ENCODE measurements at regions not wholly inside any gene's neighbourhood (a gene's known extent, or its start where the extent isn't known, plus 50 kb on each side); places are given as distances from the start of the nearest gene placed in this dataset.

DNA sequence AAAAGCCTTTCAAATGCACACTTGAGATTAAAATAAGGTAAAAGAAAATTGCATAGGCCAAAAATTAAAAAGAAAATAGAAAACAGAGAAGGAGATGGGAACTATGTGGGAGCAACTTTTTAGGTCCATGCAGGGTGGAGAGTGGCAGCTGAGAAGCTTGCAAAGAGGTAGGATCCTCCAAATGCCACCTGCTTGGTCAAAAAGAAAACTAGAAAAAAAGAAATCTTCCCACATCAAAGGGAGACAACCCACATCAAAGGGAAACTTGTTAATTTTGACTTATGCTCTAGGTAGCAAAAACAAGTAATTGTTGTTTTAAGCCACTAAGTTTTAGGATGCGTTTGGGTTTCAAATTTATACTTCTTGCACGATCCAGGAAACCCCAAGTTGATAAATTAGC is 342.9 kb downstream of the IL20RB start:
- no peak for DNase-seq (ENCODE audit: low spot score)
- BruUV-seq (replicated peaks): no TSS peak
- no peaks in the 10 kb centered on the region for H3K36me3 ChIP-seq (ENCODE audit: insufficient read depth, low read length)
- TF ChIP-seq EZH2phosphoT487 (IDR thresholded peaks at IDR 0.05; ENCODE audit: borderline replicate concordance, low read depth, low read length): no peak
- TF ChIP-seq, protein P1, sequence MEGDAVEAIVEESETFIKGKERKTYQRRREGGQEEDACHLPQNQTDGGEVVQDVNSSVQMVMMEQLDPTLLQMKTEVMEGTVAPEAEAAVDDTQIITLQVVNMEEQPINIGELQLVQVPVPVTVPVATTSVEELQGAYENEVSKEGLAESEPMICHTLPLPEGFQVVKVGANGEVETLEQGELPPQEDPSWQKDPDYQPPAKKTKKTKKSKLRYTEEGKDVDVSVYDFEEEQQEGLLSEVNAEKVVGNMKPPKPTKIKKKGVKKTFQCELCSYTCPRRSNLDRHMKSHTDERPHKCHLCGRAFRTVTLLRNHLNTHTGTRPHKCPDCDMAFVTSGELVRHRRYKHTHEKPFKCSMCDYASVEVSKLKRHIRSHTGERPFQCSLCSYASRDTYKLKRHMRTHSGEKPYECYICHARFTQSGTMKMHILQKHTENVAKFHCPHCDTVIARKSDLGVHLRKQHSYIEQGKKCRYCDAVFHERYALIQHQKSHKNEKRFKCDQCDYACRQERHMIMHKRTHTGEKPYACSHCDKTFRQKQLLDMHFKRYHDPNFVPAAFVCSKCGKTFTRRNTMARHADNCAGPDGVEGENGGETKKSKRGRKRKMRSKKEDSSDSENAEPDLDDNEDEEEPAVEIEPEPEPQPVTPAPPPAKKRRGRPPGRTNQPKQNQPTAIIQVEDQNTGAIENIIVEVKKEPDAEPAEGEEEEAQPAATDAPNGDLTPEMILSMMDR (conservative IDR thresholded peaks at IDR 0.05; ENCODE audit: low read length): no peak
- no peak overlapping the region for H2AFZ ChIP-seq (ENCODE audit: low read length)
- H3K9me3 ChIP-seq (ENCODE audit: low read length): no peaks in the 10 kb centered on the region
- POLR2A ChIA-PET: no interaction called here
- CTCF ChIA-PET (ENCODE audit: unreplicated experiment): no interaction called here
- H3K4me1 ChIP-seq (ENCODE audit: insufficient read depth, low read length, poor library complexity, severe bottlenecking): peaks cover 3% of the 10 kb centered on the region
- no peaks in the 10 kb centered on the region for H3K79me2 ChIP-seq (ENCODE audit: insufficient read depth, low read depth, low read length)
- intact Hi-C loops (cut with micrococcal nuclease; ENCODE audit: unreplicated experiment): no loop called here
- no peak overlapping the region for H3K4me2 ChIP-seq (ENCODE audit: low read length)
- H3K9me2 ChIP-seq (ENCODE audit: insufficient read depth, low read length): no peaks in the 10 kb centered on the region
- no peak overlapping the region for H3K4me3 ChIP-seq (ENCODE audit: low read depth, low read length, poor library complexity, severe bottlenecking)
- H3K27ac ChIP-seq (ENCODE audit: low read depth, low read length, poor library complexity, severe bottlenecking): no peak overlapping the region
- H4K20me1 ChIP-seq (ENCODE audit: insufficient read depth, low read length): no peaks in the 10 kb centered on the region

DNA sequence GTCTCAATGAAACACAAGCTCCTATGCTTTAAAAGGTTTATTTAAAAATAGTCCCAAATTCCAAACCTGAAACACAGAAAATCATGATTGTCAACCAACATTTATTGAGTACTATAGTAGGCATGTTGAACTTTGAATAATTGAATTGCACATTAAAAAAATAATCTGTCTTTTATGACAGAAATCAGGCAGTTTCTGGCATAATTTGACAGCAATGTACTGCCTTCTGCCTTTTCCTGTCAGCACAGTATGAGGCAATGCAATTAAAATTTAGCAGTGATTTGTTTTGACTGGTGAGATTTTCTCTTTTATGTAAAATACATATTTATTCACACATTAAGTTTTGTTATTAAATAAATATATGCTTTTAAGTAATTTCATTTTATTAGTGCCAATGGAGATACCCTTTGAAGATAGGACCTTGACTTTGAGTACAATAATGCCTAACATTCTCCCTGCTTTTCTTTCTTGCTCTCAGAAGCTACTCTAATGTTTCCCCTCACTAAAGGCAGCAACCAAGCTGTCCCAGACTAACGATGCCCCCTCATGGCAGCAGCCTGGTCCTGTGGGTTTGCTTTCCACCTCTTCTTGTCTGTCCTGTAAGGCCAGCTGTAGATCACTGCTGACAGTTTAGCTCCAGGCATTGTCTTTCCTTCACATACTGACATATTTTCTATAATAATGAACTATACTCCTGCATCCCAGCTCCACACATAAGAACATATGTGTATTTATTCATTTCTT is 346.7 kb downstream of the IL20RB start:
- intact Hi-C loops (cut with micrococcal nuclease; ENCODE audit: unreplicated experiment): no loop called here
- POLR2A ChIA-PET: interaction anchor here (0.9 kb wide), 1 partner anchor 11 kb away, joined by 3 read pairs; no protein-coding TSS in a partner anchor
- no TSS peak for BruUV-seq (replicated peaks)

DNA sequence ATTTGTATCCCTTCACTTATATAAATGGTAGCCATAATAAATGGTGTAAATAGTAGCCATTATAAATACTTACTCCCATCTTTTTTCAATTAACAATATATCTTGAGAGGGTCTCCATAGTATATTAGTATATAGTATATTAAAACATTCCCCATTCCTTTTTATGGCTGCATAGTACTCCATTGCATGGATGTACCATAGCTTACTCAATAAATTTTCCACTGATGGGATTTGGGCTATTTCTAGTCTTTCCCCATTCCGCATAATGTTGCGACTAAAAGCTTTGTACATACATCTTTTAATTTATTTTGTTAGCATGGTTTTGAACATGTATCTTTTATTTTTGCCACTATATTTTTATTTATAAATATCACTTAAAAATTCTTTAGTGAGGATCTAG is 366.3 kb downstream of the IL20RB start:
- DNase-seq (ENCODE audit: low spot score): no peak
- H3K4me1 ChIP-seq (ENCODE audit: insufficient read depth, low read length, poor library complexity, severe bottlenecking): no peaks in the 10 kb centered on the region
- no peaks in the 10 kb centered on the region for H3K36me3 ChIP-seq (ENCODE audit: insufficient read depth, low read length)
- TF ChIP-seq, protein P1 (conservative IDR thresholded peaks at IDR 0.05; ENCODE audit: low read length): no peak
- no peak for TF ChIP-seq EZH2phosphoT487 (IDR thresholded peaks at IDR 0.05; ENCODE audit: borderline replicate concordance, low read depth, low read length)
- ChIA-PET POLR2A (no interaction called here), CTCF (ENCODE audit: unreplicated experiment) (no interaction called here)
- H3K4me2 ChIP-seq (ENCODE audit: low read length): no peak overlapping the region
- BruUV-seq (replicated peaks): no TSS peak
- H4K20me1 ChIP-seq (ENCODE audit: insufficient read depth, low read length): no peaks in the 10 kb centered on the region
- H3K9me2 ChIP-seq (ENCODE audit: insufficient read depth, low read length): no peaks in the 10 kb centered on the region
- H3K4me3 ChIP-seq (ENCODE audit: low read depth, low read length, poor library complexity, severe bottlenecking): no peak overlapping the region
- H2AFZ ChIP-seq (ENCODE audit: low read length): no peak overlapping the region
- no peaks in the 10 kb centered on the region for H3K79me2 ChIP-seq (ENCODE audit: insufficient read depth, low read depth, low read length)
- intact Hi-C loops (cut with micrococcal nuclease; ENCODE audit: unreplicated experiment): no loop called here
- no peak overlapping the region for H3K27ac ChIP-seq (ENCODE audit: low read depth, low read length, poor library complexity, severe bottlenecking)
- no peaks in the 10 kb centered on the region for H3K9me3 ChIP-seq (ENCODE audit: low read length)

More for the DNA sequence above, 346.7 kb downstream of the IL20RB start:
- no peak overlapping the region for H3K27ac ChIP-seq (ENCODE audit: low read depth, low read length, poor library complexity, severe bottlenecking)
- H3K9me2 ChIP-seq (ENCODE audit: insufficient read depth, low read length): no peaks in the 10 kb centered on the region
- TF ChIP-seq EZH2phosphoT487 (IDR thresholded peaks at IDR 0.05; ENCODE audit: borderline replicate concordance, low read depth, low read length): no peak
- TF ChIP-seq, protein P1 (conservative IDR thresholded peaks at IDR 0.05; ENCODE audit: low read length): no peak
- H3K4me3 ChIP-seq (ENCODE audit: low read depth, low read length, poor library complexity, severe bottlenecking): no peak overlapping the region
- DNase-seq (ENCODE audit: low spot score): no peak
- H3K9me3 ChIP-seq (ENCODE audit: low read length): no peaks in the 10 kb centered on the region
- H3K4me1 ChIP-seq (ENCODE audit: insufficient read depth, low read length, poor library complexity, severe bottlenecking): peaks cover 3% of the 10 kb centered on the region
- H4K20me1 ChIP-seq (ENCODE audit: insufficient read depth, low read length): no peaks in the 10 kb centered on the region
- no peaks in the 10 kb centered on the region for H3K36me3 ChIP-seq (ENCODE audit: insufficient read depth, low read length)
- no peak overlapping the region for H3K4me2 ChIP-seq (ENCODE audit: low read length)
- CTCF ChIA-PET (ENCODE audit: unreplicated experiment): no interaction called here
- H3K79me2 ChIP-seq (ENCODE audit: insufficient read depth, low read depth, low read length): no peaks in the 10 kb centered on the region
- no peak overlapping the region for H2AFZ ChIP-seq (ENCODE audit: low read length)
